Endothelial cell of umbilical vein (primary cell): ENCODE measurements at regions not wholly inside any gene's neighbourhood (a gene's known extent, or its start where the extent isn't known, plus 50 kb on each side); places are given as distances from the start of the nearest gene placed in this dataset.

Experiments used
- BruUV-seq: library from RNA; stranded (reverse); fragments of 400-500 nt; replicated peaks from 2 replicates; lab custom pipeline; 2021; lab: Mats Ljungman, UMichigan
- CTCF ChIA-PET: fragments of 300-600, 350-600 bp; sonication (Branson Sonifier 250); formaldehyde crosslinking; loops from one replicate; lab custom pipeline; 2021; ENCODE audit warnings: antibody characterized with exemption, inconsistent platforms; lab: Charles Lee
- POLR2A ChIA-PET: fragments of 300-600, 350-600 bp; sonication (Branson Sonifier 250); formaldehyde crosslinking; loops from one replicate; lab custom pipeline; 2021; ENCODE audit warnings: antibody characterized with exemption, inconsistent platforms; lab: Charles Lee
- DNase-seq: peaks from one replicate; pipeline ENCODE4 v3.0.0-alpha.2; 2011; ENCODE audit warnings: low read depth, low spot score
- FAIRE-seq: peaks from 2 replicates; lab custom pipeline; 2011; peaks lifted over from hg19 to GRCh38; lab: Jason Lieb, UNC
- H2AFZ ChIP-seq: 2 replicates; pipeline ENCODE4 v1.6.0; 2012; ENCODE audit warnings: low read depth, low read length, control low read depth, inconsistent platforms
- H3K27ac ChIP-seq: 2 replicates; pipeline ENCODE4 v1.5.1; 2011; ENCODE audit warnings: low read depth, mild to moderate bottlenecking, control low read depth, low read length, moderate library complexity; ENCODE audit not compliant: insufficient read depth
- H3K27me3 ChIP-seq, 2 experiments: 2 replicates each; pipeline versions ENCODE4 v1.6.0 to v1.6.1; 2011; ENCODE audit warnings: low read length in 2 of 2, mixed read lengths in 1 of 2; ENCODE audit not compliant: control insufficient read depth in 2 of 2, insufficient read depth in 2 of 2
- H3K36me3 ChIP-seq, 2 experiments: 2 replicates in 1 of 2; 3 replicates in 1 of 2; pipeline ENCODE4 v1.5.1; 2011; ENCODE audit warnings: low read length in 2 of 2, mild to moderate bottlenecking in 1 of 2, moderate library complexity in 1 of 2; ENCODE audit not compliant: control insufficient read depth in 2 of 2, insufficient read depth in 2 of 2; ENCODE audit errors: extremely low read depth in 1 of 2
- H3K4me1 ChIP-seq: 3 replicates; pipeline ENCODE4 v1.5.1; 2011; ENCODE audit warnings: mild to moderate bottlenecking, low read length; ENCODE audit not compliant: control insufficient read depth, insufficient read depth; ENCODE audit errors: extremely low read depth
- H3K4me2 ChIP-seq: 2 replicates; pipeline ENCODE4 v1.6.1; 2011; ENCODE audit warnings: low read length, control low read depth, mixed read lengths; ENCODE audit not compliant: insufficient read depth
- H3K4me3 ChIP-seq, 3 experiments: fragments of 200-600 bp in 1 of 3; sonication (generic), shearing (Covaris generic) in 1 of 3; replicated peaks in 1 of 3; 2 replicates each; pipeline ENCODE4 v1.5.1; 2011 to 2016; ENCODE audit warnings: control low read depth in 3 of 3, low read length in 3 of 3, mild to moderate bottlenecking in 2 of 3, inconsistent platforms in 1 of 3, low read depth in 1 of 3, moderate library complexity in 1 of 3; ENCODE audit not compliant: insufficient read depth in 1 of 3
- H3K79me2 ChIP-seq: 2 replicates; pipeline ENCODE4 v1.6.0; 2012; ENCODE audit warnings: low read length, inconsistent platforms; ENCODE audit not compliant: control insufficient read depth, insufficient read depth
- H3K9ac ChIP-seq: replicated peaks from 2 replicates; pipeline ENCODE3; 2011; ENCODE audit warnings: low read length, control low read depth; ENCODE audit not compliant: insufficient read depth; ENCODE audit errors: extremely low read depth
- H3K9me1 ChIP-seq: replicated peaks from 3 replicates; pipeline ENCODE4 v1.6.0; 2011; ENCODE audit warnings: mild to moderate bottlenecking, low read length; ENCODE audit not compliant: control insufficient read depth, insufficient read depth; ENCODE audit errors: extremely low read depth
- H3K9me3 ChIP-seq: replicated peaks from 2 replicates; pipeline ENCODE4 v1.5.1; 2012; ENCODE audit warnings: low read length, inconsistent platforms; ENCODE audit not compliant: control insufficient read depth, insufficient read depth
- H4K20me1 ChIP-seq: replicated peaks from 2 replicates; pipeline ENCODE3; 2011; ENCODE audit warnings: mild to moderate bottlenecking, low read length; ENCODE audit not compliant: control insufficient read depth, insufficient read depth; ENCODE audit errors: extremely low read depth
- CTCF ChIP-seq, 2 donors: IDR thresholded peaks; 1 replicate in 1 of 2; 2 replicates in 1 of 2; pipeline ENCODE4 v1.5.1; 2011; ENCODE audit warnings: low read length in 2 of 2, mild to moderate bottlenecking in 2 of 2, moderate library complexity in 2 of 2, control low read depth in 1 of 2, inconsistent platforms in 1 of 2, low read depth in 1 of 2; ENCODE audit not compliant: insufficient read depth in 1 of 2; ENCODE audit errors: extremely low read depth in 1 of 2
- EZH2 ChIP-seq: IDR thresholded peaks from 2 replicates; pipeline ENCODE4 v1.6.1; 2012; ENCODE audit warnings: borderline replicate concordance, low read depth, mild to moderate bottlenecking, moderate library complexity, low read length, inconsistent platforms; ENCODE audit not compliant: severe bottlenecking
- FOS ChIP-seq: IDR thresholded peaks from 2 replicates; pipeline ENCODE4 v1.6.1; 2011; ENCODE audit warnings: mild to moderate bottlenecking, low read length, moderate library complexity, borderline replicate concordance; ENCODE audit not compliant: insufficient read depth
- GATA2 ChIP-seq: IDR thresholded peaks from 2 replicates; pipeline ENCODE4 v1.7.0; 2011; ENCODE audit warnings: low read depth, mild to moderate bottlenecking, moderate library complexity, mixed read lengths, low read length; ENCODE audit not compliant: insufficient read length, insufficient read depth
- JUN ChIP-seq: IDR thresholded peaks from 2 replicates; pipeline ENCODE4 v1.6.1; 2011; ENCODE audit warnings: borderline replicate concordance, low read depth; ENCODE audit not compliant: insufficient read length, insufficient read depth
- MAX ChIP-seq: IDR thresholded peaks from 2 replicates; pipeline ENCODE4 v1.6.1; 2011; ENCODE audit not compliant: insufficient read depth, insufficient read length
- MYC ChIP-seq: IDR thresholded peaks from one replicate; pipeline ENCODE4 v1.6.1; 2011; ENCODE audit warnings: mild to moderate bottlenecking, low read depth, low read length
- POLR2A ChIP-seq: IDR thresholded peaks from 2 replicates; pipeline ENCODE4 v1.6.1; 2012; ENCODE audit warnings: low read depth, mild to moderate bottlenecking, control low read depth, low read length
- POLR2AphosphoS5 ChIP-seq: IDR thresholded peaks from 2 replicates; pipeline ENCODE4 v1.6.1; 2012; ENCODE audit warnings: low read depth, mild to moderate bottlenecking, control low read depth, low read length, moderate library complexity; ENCODE audit not compliant: insufficient read depth
- dilution Hi-C: fragments of 300-500 bp; cut with MboI; formaldehyde crosslinking; loops from one replicate; pipeline ENCODE4 v1.15.0; 2019; ENCODE audit warnings: low sequenced_read_pairs; ENCODE audit not compliant: extremely low pct_ligation_motif_present
- intact Hi-C: fragments of 100-400 bp; cut with micrococcal nuclease; formaldehyde crosslinking; loops from one replicate; pipeline ENCODE4 v1.10.0; 2022

GRCh38 chr5:130994496-130995253, 170.4 kb downstream of the HINT1 start:
- no peaks in the 10 kb centered on the region for H3K9me1 ChIP-seq
- no peaks in the 10 kb centered on the region for H3K4me1 ChIP-seq
- H3K4me2 ChIP-seq: no peak overlapping the region
- no peak overlapping the region for H2AFZ ChIP-seq
- no TSS peak for BruUV-seq
- CTCF ChIA-PET: no interaction called here
- no peaks in the 10 kb centered on the region for H4K20me1 ChIP-seq
- POLR2A ChIA-PET: no interaction called here
- no peaks in the 10 kb centered on the region for H3K9me3 ChIP-seq
- TF ChIP-seq GATA2 (no peak), MAX (no peak), EZH2 (no peak), CTCF (IDR thresholded peaks at IDR 0.05; ENCODE audit: extremely low read depth in 1 of 2, insufficient read depth in 1 of 2, low read depth in 1 of 2, low read length in 2 of 2) (no peak), JUN (no peak), POLR2A (no peak), MYC (no peak), FOS (no peak), POLR2AphosphoS5 (no peak)
- FAIRE-seq: no peak
- no peak overlapping the region for H3K9ac ChIP-seq
- DNase-seq: no peak
- dilution Hi-C loops: no loop called here
- H3K36me3 ChIP-seq: no peaks in the 10 kb centered on the region
- H3K27me3 ChIP-seq: no peaks in the 10 kb centered on the region
- no peak overlapping the region for H3K27ac ChIP-seq
- intact Hi-C loops: loop anchor here (5.0 kb wide), 1 partner anchor 1677 kb away; no protein-coding TSS in a partner anchor
- no peak overlapping the region for H3K4me3 ChIP-seq
- no peaks in the 10 kb centered on the region for H3K79me2 ChIP-seq
